ENCODE measurements at regions not wholly inside any gene's neighbourhood (a gene's known extent, or its start where the extent isn't known, plus 50 kb on each side); places are given as distances from the start of the nearest gene placed in this dataset.

DNA sequence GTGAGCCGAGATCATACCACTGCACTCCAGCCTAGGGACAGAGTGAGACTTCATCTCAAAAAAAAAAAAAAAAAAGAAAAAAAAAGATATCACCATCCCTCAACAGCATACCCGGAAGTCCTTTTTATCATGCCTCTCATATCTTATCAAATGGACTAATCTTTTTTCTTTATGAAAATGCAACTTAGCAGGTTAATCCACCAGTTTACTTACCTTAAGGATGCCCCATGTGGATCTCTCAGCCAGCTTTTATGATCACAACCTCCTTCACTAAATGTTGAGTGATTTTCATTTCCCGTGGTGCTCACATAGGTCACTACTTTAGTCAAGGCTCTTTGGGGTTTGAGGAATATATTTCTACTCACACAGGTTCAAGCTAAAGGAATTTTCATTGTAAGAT, 248.8 kb upstream of the TBX3 start (continued):
- TF ChIP-seq CHD7 (IDR thresholded peaks at IDR 0.05; ENCODE audit: insufficient replicate concordance, low read length) = no peak
- no peak for TF ChIP-seq KDM5A (IDR thresholded peaks at IDR 0.05; ENCODE audit: low read length)
- TF ChIP-seq YY1 (IDR thresholded peaks at IDR 0.05; ENCODE audit: low read depth, low read length) = no peak
- TF ChIP-seq SRF (IDR thresholded peaks at IDR 0.05; ENCODE audit: low read depth, low read length) = no peak
- no peak for TF ChIP-seq RXRA (IDR thresholded peaks at IDR 0.05; ENCODE audit: insufficient read depth, low read depth, low read length)
- no peak for TF ChIP-seq RAD21 (IDR thresholded peaks at IDR 0.05 in 1 of 2, conservative IDR thresholded peaks at IDR 0.05 in 1 of 2; ENCODE audit: low read depth in 2 of 2, low read length in 2 of 2)
- no peak for TF ChIP-seq HDAC6 (IDR thresholded peaks at IDR 0.05; ENCODE audit: low read depth, low read length)
- no peak for TF ChIP-seq CBX5 (IDR thresholded peaks at IDR 0.05; ENCODE audit: low read depth, low read length)
- TF ChIP-seq CHD2 (IDR thresholded peaks at IDR 0.05; ENCODE audit: low read length) = no peak
- no peak for TF ChIP-seq KDM1A (IDR thresholded peaks at IDR 0.05; ENCODE audit: borderline replicate concordance, low read length)
- TF ChIP-seq CREB1 (IDR thresholded peaks at IDR 0.05) = no peak
- no peak for TF ChIP-seq JUN (IDR thresholded peaks at IDR 0.05; ENCODE audit: low read depth, low read length)
- no peak for TF ChIP-seq TCF12 (IDR thresholded peaks at IDR 0.05; ENCODE audit: low read depth, low read length)
- no peak for TF ChIP-seq MAFK (IDR thresholded peaks at IDR 0.05; ENCODE audit: low read depth, low read length)

All from H1 (cell line).